BLaER1 treated with 17β-estradiol and CSF1 and Interleukin-3, amounts not matched to agents 10 nM and 100 nM (cell line): ENCODE measurements at regions not wholly inside any gene's neighbourhood (a gene's known extent, or its start where the extent isn't known, plus 50 kb on each side); places are given as distances from the start of the nearest gene placed in this dataset.

Experiments
- H3K27ac ChIP-seq, 11 experiments: shearing (Covaris generic); formaldehyde crosslinking; 2 replicates each; pipeline ENCODE4 v1.8.1; 2022
- H3K27me3 ChIP-seq, 11 experiments: shearing (Covaris generic); formaldehyde crosslinking; 2 replicates each; pipeline ENCODE4 v1.8.1; 2022
- H3K36me3 ChIP-seq, 11 experiments: shearing (Covaris generic); formaldehyde crosslinking; 2 replicates each; pipeline ENCODE4 v1.8.1; 2022
- H3K4me1 ChIP-seq, 10 experiments: shearing (Covaris generic); formaldehyde crosslinking; 2 replicates each; pipeline ENCODE4 v1.8.1; 2022
- H3K4me2 ChIP-seq, 11 experiments: shearing (Covaris generic); formaldehyde crosslinking; 2 replicates each; pipeline ENCODE4 v1.8.1; 2022
- H3K4me3 ChIP-seq, 10 experiments: shearing (Covaris generic); formaldehyde crosslinking; 2 replicates each; pipeline ENCODE4 v1.8.1; 2022
- H3K9ac ChIP-seq, 11 experiments: shearing (Covaris generic); formaldehyde crosslinking; 2 replicates each; pipeline ENCODE4 v1.8.1; 2022
- H3K9me3 ChIP-seq, 11 experiments: shearing (Covaris generic); formaldehyde crosslinking; replicated peaks in 1 of 11; 2 replicates each; pipeline ENCODE4 v1.8.1; 2022
- H4K20me1 ChIP-seq, 11 experiments: shearing (Covaris generic); formaldehyde crosslinking; 2 replicates each; pipeline ENCODE4 v1.8.1; 2022
- Cebpa-rat ChIP-seq, 11 experiments: shearing (Covaris generic); IDR thresholded peaks; 2 replicates each; pipeline ENCODE4 v1.8.1; 2022

- Histone ChIP-seq H3K9me3 (no peaks in the 10 kb centered on the region), H3K9ac (peak overlapping the region in 4 of 11 experiments; percentile 20 to 73 (median 70); a peak in 4 of 22 replicates), H4K20me1 (peaks cover 0 to 9% (median 0%) of the 10 kb centered on the region in 11 experiments; a peak in 3 of 22 replicates), H3K27ac (peak overlapping the region in 1 of 11 experiments; percentile 71; a peak in 1 of 22 replicates), H3K27me3 (peaks cover 0 to 46% (median 0%) of the 10 kb centered on the region in 11 experiments; a peak in 8 of 22 replicates), H3K4me2 (peak overlapping the region in 9 of 11 experiments; percentile 73 to 96 (median 89); a peak in 17 of 22 replicates), H3K36me3 (no peaks in the 10 kb centered on the region), H3K4me3 (no peak overlapping the region), H3K4me1 (peaks cover 29 to 84% (median 75%) of the 10 kb centered on the region in 10 experiments)
- TF ChIP-seq Cebpa-rat (IDR thresholded peaks at IDR 0.05): no peak
Measured at GRCh38 chr16:85435286-85435685, 177.8 kb upstream of the GSE1 start.

- H3K27me3 ChIP-seq: peaks cover 0 to 42% (median 0%) of the 10 kb centered on the region in 11 experiments; a peak in 7 of 22 replicates
- peaks cover 0 to 9% (median 0%) of the 10 kb centered on the region in 11 experiments; a peak in 3 of 22 replicates for H4K20me1 ChIP-seq
- peak overlapping the region in 5 of 11 experiments; percentile 64 to 73 (median 71); a peak in 6 of 22 replicates for H3K9ac ChIP-seq
- TF ChIP-seq Cebpa-rat (IDR thresholded peaks at IDR 0.05): no peak
- H3K4me2 ChIP-seq: peak overlapping the region in 10 of 11 experiments; percentile 73 to 96 (median 90); a peak in 21 of 22 replicates
- no peak overlapping the region for H3K4me3 ChIP-seq
- H3K27ac ChIP-seq: peak overlapping the region in 4 of 11 experiments; percentile 67 to 80 (median 74); a peak in 5 of 22 replicates
- no peaks in the 10 kb centered on the region for H3K9me3 ChIP-seq
- no peaks in the 10 kb centered on the region for H3K36me3 ChIP-seq
- peaks cover 27 to 84% (median 72%) of the 10 kb centered on the region in 10 experiments for H3K4me1 ChIP-seq
Measured at GRCh38 chr16:85435700-85436099, 177.4 kb upstream of the GSE1 start.

- 0 out of 20 replicates have a peak overlapping the region, but pooled peaks of 1 of the 10 experiments have one; percentile 53 for H3K4me3 ChIP-seq
- H3K4me1 ChIP-seq: peaks cover 22 to 79% (median 70%) of the 10 kb centered on the region in 10 experiments
- H3K9me3 ChIP-seq: no peaks in the 10 kb centered on the region
- no peak for TF ChIP-seq Cebpa-rat (IDR thresholded peaks at IDR 0.05)
- H3K4me2 ChIP-seq: peak overlapping the region; percentile 73 to 96 (median 89)
- H3K27ac ChIP-seq: peak overlapping the region in 10 of 11 experiments; percentile 50 to 80 (median 73); a peak in 19 of 22 replicates
- peaks cover 0 to 37% (median 0%) of the 10 kb centered on the region in 11 experiments; a peak in 5 of 22 replicates for H3K27me3 ChIP-seq
- H3K36me3 ChIP-seq: no peaks in the 10 kb centered on the region
- H3K9ac ChIP-seq: peak overlapping the region in 10 of 11 experiments; percentile 48 to 73 (median 66); a peak in 20 of 22 replicates
- H4K20me1 ChIP-seq: peaks cover 0 to 4% (median 0%) of the 10 kb centered on the region in 11 experiments; a peak in 1 of 22 replicates
Measured at GRCh38 chr16:85436207-85436606, 176.9 kb upstream of the GSE1 start.

GRCh38 chr16:85436636-85437165, 176.4 kb upstream of the GSE1 start:
- Histone ChIP-seq H3K4me2 (peak overlapping the region; percentile 73 to 96 (median 89)), H3K9ac (peak overlapping the region in 10 of 11 experiments; percentile 48 to 73 (median 66); a peak in 20 of 22 replicates), H3K4me1 (peaks cover 22 to 74% (median 65%) of the 10 kb centered on the region in 10 experiments), H3K27me3 (peaks cover 0 to 32% (median 0%) of the 10 kb centered on the region in 11 experiments; a peak in 4 of 22 replicates), H3K36me3 (no peaks in the 10 kb centered on the region), H3K27ac (peak overlapping the region in 10 of 11 experiments; percentile 50 to 80 (median 73); a peak in 19 of 22 replicates), H4K20me1 (no peaks in the 10 kb centered on the region; a peak in 1 of 22 replicates), H3K4me3 (peak overlapping the region in 8 of 10 experiments; percentile 1 to 53 (median 28); a peak in 10 of 20 replicates), H3K9me3 (no peaks in the 10 kb centered on the region)
- no peak for TF ChIP-seq Cebpa-rat (IDR thresholded peaks at IDR 0.05)

- Histone ChIP-seq H3K36me3 (no peaks in the 10 kb centered on the region), H3K27ac (peak overlapping the region in 10 of 11 experiments; percentile 50 to 80 (median 73); a peak in 18 of 22 replicates), H3K9ac (peak overlapping the region in 10 of 11 experiments; percentile 48 to 73 (median 66); a peak in 20 of 22 replicates), H3K4me2 (peak overlapping the region; percentile 73 to 96 (median 89)), H3K4me1 (peaks cover 22 to 67% (median 59%) of the 10 kb centered on the region in 10 experiments), H3K9me3 (no peaks in the 10 kb centered on the region), H4K20me1 (no peaks in the 10 kb centered on the region; a peak in 1 of 22 replicates), H3K4me3 (peak overlapping the region in 8 of 10 experiments; percentile 1 to 53 (median 28); a peak in 10 of 20 replicates), H3K27me3 (peaks cover 0 to 27% (median 0%) of the 10 kb centered on the region in 11 experiments; a peak in 4 of 22 replicates)
- no peak for TF ChIP-seq Cebpa-rat (IDR thresholded peaks at IDR 0.05)
Measured at GRCh38 chr16:85437166-85438052, 175.7 kb upstream of the GSE1 start.

- peak overlapping the region in 9 of 11 experiments; percentile 26 to 96 (median 87); a peak in 16 of 22 replicates for H3K4me2 ChIP-seq
- no peak overlapping the region for H3K4me3 ChIP-seq
- peak overlapping the region in 4 of 11 experiments; percentile 15 to 54 (median 30); a peak in 6 of 22 replicates for H3K9ac ChIP-seq
- no peaks in the 10 kb centered on the region for H3K9me3 ChIP-seq
- no peaks in the 10 kb centered on the region for H3K36me3 ChIP-seq
- peak overlapping the region in 1 of 11 experiments; percentile 51; a peak in 2 of 22 replicates for H3K27ac ChIP-seq
- H3K4me1 ChIP-seq: peaks cover 22 to 78% (median 63%) of the 10 kb centered on the region in 10 experiments
- TF ChIP-seq Cebpa-rat (IDR thresholded peaks at IDR 0.05): no peak
- peaks cover 0 to 2% (median 0%) of the 10 kb centered on the region in 11 experiments; a peak in 2 of 22 replicates for H4K20me1 ChIP-seq
- peaks cover 0 to 26% (median 1%) of the 10 kb centered on the region in 11 experiments; a peak in 9 of 22 replicates for H3K27me3 ChIP-seq
Measured at GRCh38 chr16:85438981-85439685, 174.0 kb upstream of the GSE1 start.

GRCh38 chr16:85440744-85441143, 172.4 kb upstream of the GSE1 start:
- Histone ChIP-seq H4K20me1 (peaks cover 0 to 18% (median 0%) of the 10 kb centered on the region in 11 experiments; a peak in 5 of 22 replicates), H3K9ac (no peak overlapping the region), H3K27me3 (peaks cover 6 to 39% (median 18%) of the 10 kb centered on the region in 11 experiments; a peak in 16 of 22 replicates), H3K4me3 (no peak overlapping the region), H3K9me3 (no peaks in the 10 kb centered on the region), H3K4me1 (peaks cover 22 to 79% (median 65%) of the 10 kb centered on the region in 10 experiments), H3K36me3 (no peaks in the 10 kb centered on the region), H3K4me2 (peak overlapping the region in 2 of 11 experiments; percentile 15 to 52; a peak in 2 of 22 replicates), H3K27ac (no peak overlapping the region)
- no peak for TF ChIP-seq Cebpa-rat (IDR thresholded peaks at IDR 0.05)
